SK-N-SH (cell line): ENCODE measurements at regions not wholly inside any gene's neighbourhood (a gene's known extent, or its start where the extent isn't known, plus 50 kb on each side); places are given as distances from the start of the nearest gene placed in this dataset.
A peak's percentile ranks its signal among the peaks of the same experiment; 100 is the strongest.

ENCODE experiments used
- CTCF ChIA-PET: fragments of 300-600, 350-600 bp; formaldehyde crosslinking; extraction: SDS; loops from one replicate; lab custom pipeline; 2021; lab: Yijun Ruan, JAX
- POLR2A ChIA-PET: fragments of 350-600 bp; sonication (Branson Sonifier 250); formaldehyde crosslinking; extraction: SDS; loops from one replicate; lab custom pipeline; 2020; ENCODE audit warnings: antibody characterized with exemption, inconsistent platforms; lab: Yijun Ruan, JAX
- DNase-seq: peaks from one replicate; pipeline ENCODE4 v3.0.0; 2012
- H2AFZ ChIP-seq: fragments of 200-600 bp; sonication (generic); 2 replicates; pipeline ENCODE4 v1.8.1; 2016; ENCODE audit warnings: antibody characterized with exemption, mild to moderate bottlenecking, low read depth
- H3F3A ChIP-seq: fragments of 200-600 bp; sonication (generic); replicated peaks from 2 replicates; pipeline ENCODE3; 2016; ENCODE audit warnings: antibody characterized with exemption, mild to moderate bottlenecking; ENCODE audit not compliant: insufficient read depth
- H3K27ac ChIP-seq, 2 experiments: fragments of 200-500 bp in 1 of 2; fragments of 200-600 bp in 1 of 2; sonication (Bioruptor generic) in 1 of 2; sonication (generic), shearing (Covaris generic) in 1 of 2; 2 replicates each; pipeline versions ENCODE4 v1.5.1 to v1.6.1; 2014 to 2016; ENCODE audit warnings: low read depth in 2 of 2, inconsistent platforms in 1 of 2, low read length in 1 of 2, mild to moderate bottlenecking in 1 of 2, mixed read lengths in 1 of 2
- H3K27me3 ChIP-seq: fragments of 200-600 bp; sonication (generic), shearing (Covaris generic); 2 replicates; pipeline ENCODE4 v1.6.1; 2016; ENCODE audit warnings: mixed run types; ENCODE audit not compliant: insufficient read depth
- H3K36me3 ChIP-seq, 2 experiments: fragments of 200-500 bp in 1 of 2; fragments of 200-600 bp in 1 of 2; sonication (Bioruptor generic) in 1 of 2; sonication (generic) in 1 of 2; replicated peaks in 1 of 2; 2 replicates each; pipeline versions ENCODE3 to v1.5.1; 2014 to 2016; ENCODE audit warnings: low read length in 1 of 2, mild to moderate bottlenecking in 1 of 2; ENCODE audit not compliant: insufficient read depth in 2 of 2, control insufficient read depth in 1 of 2
- H3K4me1 ChIP-seq, 2 experiments: fragments of 200-500 bp in 1 of 2; fragments of 200-600 bp in 1 of 2; sonication (Bioruptor generic) in 1 of 2; sonication (generic), shearing (Covaris generic) in 1 of 2; 2 replicates each; pipeline versions ENCODE4 v1.5.1 to v1.6.1; 2014 to 2016; ENCODE audit warnings: low read depth in 1 of 2, low read length in 1 of 2, mixed run types in 1 of 2; ENCODE audit not compliant: insufficient read depth in 2 of 2, control insufficient read depth in 1 of 2
- H3K4me2 ChIP-seq: fragments of 200-600 bp; sonication (generic), shearing (Covaris generic); 2 replicates; pipeline ENCODE4 v1.6.1; 2017; ENCODE audit warnings: mixed run types
- H3K4me3 ChIP-seq, 2 experiments: fragments of 200-500 bp in 1 of 2; fragments of 200-600 bp in 1 of 2; sonication (Bioruptor generic) in 1 of 2; sonication (generic), shearing (Covaris generic) in 1 of 2; 2 replicates each; pipeline versions ENCODE4 v1.5.1 to v1.8.1; 2014 to 2016; ENCODE audit warnings: low read depth in 2 of 2, inconsistent platforms in 1 of 2, low read length in 1 of 2, mild to moderate bottlenecking in 1 of 2, mixed read lengths in 1 of 2, moderate library complexity in 1 of 2
- H3K79me2 ChIP-seq: fragments of 200-600 bp; sonication (generic); 2 replicates; pipeline ENCODE4 v1.8.1; 2017; ENCODE audit warnings: mild to moderate bottlenecking; ENCODE audit not compliant: insufficient read depth
- H3K9ac ChIP-seq: fragments of 200-600 bp; sonication (generic); 2 replicates; pipeline ENCODE4 v1.6.1; 2017; ENCODE audit warnings: mixed run types
- H3K9me2 ChIP-seq: fragments of 200-600 bp; sonication (generic); 2 replicates; pipeline ENCODE4 v1.6.1; 2017; ENCODE audit warnings: mixed run types
- H3K9me3 ChIP-seq: fragments of 200-600 bp; sonication (generic); 2 replicates; pipeline ENCODE4 v1.6.1; 2017; ENCODE audit warnings: mixed run types, mild to moderate bottlenecking, moderate library complexity
- H4K20me1 ChIP-seq: fragments of 200-600 bp; sonication (generic); 2 replicates; pipeline ENCODE4 v1.6.1; 2017; ENCODE audit warnings: mild to moderate bottlenecking, mixed run types; ENCODE audit not compliant: insufficient read depth
- CHD2 ChIP-seq: fragments of 150-350 bp; IDR thresholded peaks from 2 replicates; pipeline ENCODE4 v1.6.1; 2018; ENCODE audit warnings: low read length; ENCODE audit not compliant: partially characterized antibody
- ELF1 ChIP-seq: IDR thresholded peaks from 2 replicates; pipeline ENCODE4 v1.4.0; 2012
- FOSL2 ChIP-seq: IDR thresholded peaks from 2 replicates; pipeline ENCODE4 v1.4.0; 2012; ENCODE audit warnings: low read depth, mild to moderate bottlenecking, moderate library complexity, borderline replicate concordance
- FOXJ3 ChIP-seq: sonication (generic); formaldehyde crosslinking; IDR thresholded peaks from 2 replicates; pipeline ENCODE4 v1.5.1; 2020; ENCODE audit warnings: mild to moderate bottlenecking, missing genetic modification reagents
- FOXM1 ChIP-seq: IDR thresholded peaks from 2 replicates; pipeline ENCODE4 v1.4.0; 2012; ENCODE audit warnings: low read depth, mild to moderate bottlenecking
- GABPA ChIP-seq: IDR thresholded peaks from 2 replicates; pipeline ENCODE4 v1.4.0; 2012; ENCODE audit warnings: low read depth, mild to moderate bottlenecking
- JUND ChIP-seq: IDR thresholded peaks from 2 replicates; pipeline ENCODE4 v1.4.0; 2012
- NFIC ChIP-seq: IDR thresholded peaks from 2 replicates; pipeline ENCODE4 v1.4.0; 2012; ENCODE audit warnings: borderline replicate concordance
- NRF1 ChIP-seq: IDR thresholded peaks from 2 replicates; pipeline ENCODE4 v1.6.1; 2012; ENCODE audit warnings: low read depth, mild to moderate bottlenecking, low read length
- POLR2AphosphoS5 ChIP-seq: IDR thresholded peaks from 2 replicates; pipeline ENCODE4 v1.6.1; 2012; ENCODE audit warnings: low read depth, low read length
- RAD21 ChIP-seq: IDR thresholded peaks from 2 replicates; pipeline ENCODE4 v1.6.1; 2012; ENCODE audit warnings: mild to moderate bottlenecking, low read length
- RFX5 ChIP-seq: IDR thresholded peaks from 2 replicates; pipeline ENCODE4 v1.6.1; 2012; ENCODE audit warnings: mild to moderate bottlenecking, improper control_type of control experiment, low read length
- SIN3A ChIP-seq: IDR thresholded peaks from 2 replicates; pipeline ENCODE4 v1.6.1; 2012; ENCODE audit warnings: low read depth, mild to moderate bottlenecking, low read length, moderate library complexity, borderline replicate concordance
- TAF1 ChIP-seq: IDR thresholded peaks from 2 replicates; pipeline ENCODE4 v1.6.1; 2012; ENCODE audit warnings: low read depth, mild to moderate bottlenecking, low read length, moderate library complexity, borderline replicate concordance
- TCF12 ChIP-seq: IDR thresholded peaks from 2 replicates; pipeline ENCODE4 v1.4.0; 2012
- TEAD4 ChIP-seq: IDR thresholded peaks from 2 replicates; pipeline ENCODE4 v1.4.0; 2012; ENCODE audit warnings: mild to moderate bottlenecking, borderline replicate concordance; ENCODE audit not compliant: insufficient read depth
- YY1 ChIP-seq: IDR thresholded peaks from 2 replicates; pipeline ENCODE4 v1.4.0; 2012; ENCODE audit warnings: low read depth, mild to moderate bottlenecking
- WGBS: methylation state at CpG from one replicate; pipeline ENCODE4 v1.1.6; 2017; ENCODE audit warnings: low lambda C conversion rate; 5-methylcytosine and 5-hydroxymethylcytosine counted together
- TF ChIP-seq, protein P1 (sequence below): IDR thresholded peaks from 2 replicates; pipeline ENCODE4 v1.4.0; 2012; ENCODE audit warnings: low read depth, borderline replicate concordance
- TF ChIP-seq, protein P2 (sequence below): fragments of 150-350 bp; IDR thresholded peaks from 2 replicates; pipeline ENCODE4 v1.6.1; 2016; ENCODE audit warnings: mild to moderate bottlenecking, low read depth, low read length
- TF ChIP-seq, protein P3 (sequence below): fragments of 150-350 bp; IDR thresholded peaks from 2 replicates; pipeline ENCODE4 v1.6.1; 2017; ENCODE audit warnings: antibody characterized with exemption, low read length, low read depth, borderline replicate concordance

DNA sequence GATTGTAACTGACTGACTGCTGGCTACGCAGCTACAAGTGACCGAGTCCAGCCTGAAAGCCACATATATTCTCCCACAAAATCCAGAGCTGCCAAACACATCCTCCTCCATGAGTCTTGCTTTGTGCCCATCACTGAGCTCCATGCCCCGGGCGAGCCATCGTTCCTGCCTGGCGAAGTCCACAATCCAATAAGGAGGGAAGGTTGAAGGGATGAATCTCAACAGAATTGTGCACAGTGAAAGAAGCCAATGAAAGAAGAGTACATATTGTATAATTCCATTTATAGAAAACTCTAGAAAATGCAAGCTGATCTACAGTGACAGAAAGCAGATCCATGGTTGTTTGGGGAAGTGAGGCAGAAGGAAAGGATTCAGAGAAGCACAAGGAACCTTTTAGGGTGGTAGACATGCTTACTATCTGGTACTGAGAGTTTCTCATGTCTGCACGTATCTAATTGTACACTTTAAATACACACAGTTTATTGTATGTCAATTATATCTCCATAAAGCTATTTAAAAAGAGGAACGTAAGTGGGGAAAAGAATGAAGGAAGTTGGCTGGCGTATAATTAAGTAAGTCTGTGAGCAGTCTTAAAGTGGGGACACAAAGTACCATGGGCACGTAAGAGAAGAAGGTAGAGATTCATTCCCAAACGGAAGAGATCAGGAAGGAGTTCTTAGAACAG lies 115.9 kb upstream of the JUN start (continued):
- no peak for TF ChIP-seq TAF1
- TF ChIP-seq, all 33 proteins: peak for 0

DNA sequence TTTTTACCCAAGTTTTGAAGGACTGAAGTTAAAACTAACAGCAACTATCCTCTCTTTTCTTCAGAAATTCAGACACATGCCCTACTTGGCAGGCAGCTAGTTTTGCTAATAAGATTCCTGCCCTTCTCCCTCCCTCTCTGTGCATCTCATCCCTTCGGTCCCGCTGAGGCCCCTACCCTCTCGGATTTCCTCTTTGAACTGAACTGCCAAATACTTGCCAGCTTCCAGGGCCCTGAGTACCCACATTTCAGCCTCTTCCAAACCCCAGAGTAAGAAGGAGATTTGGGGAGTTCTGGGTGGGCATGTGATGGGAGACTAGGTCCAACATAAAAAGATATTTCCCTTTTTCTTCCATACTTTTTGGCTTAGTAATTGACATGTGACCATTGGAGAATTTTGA lies 116.5 kb upstream of the JUN start:
- ChIA-PET POLR2A (no interaction called here), CTCF (interaction anchor here (0.7 to 1.3 kb wide), 2 partner anchors 35 to 118 kb away, joined by 3 read pairs; no protein-coding TSS in a partner anchor)
- Histone ChIP-seq H3K79me2 (no peaks in the 10 kb centered on the region), H3F3A (peaks cover 34% of the 10 kb centered on the region), H3K4me2 (peak overlapping the region; percentile 15; the same call in 1 of the 2 replicates), H3K4me1 (peaks cover 17 to 33% of the 10 kb centered on the region in 2 experiments; a peak in 3 of 4 replicates), H2AFZ (peak overlapping the region; percentile 26; the same call in 1 of the 2 replicates), H3K27ac (peak overlapping the region in 1 of 2 experiments; percentile 93; a peak in 2 of 4 replicates), H4K20me1 (no peaks in the 10 kb centered on the region), H3K9me3 (no peaks in the 10 kb centered on the region), H3K36me3 (no peaks in the 10 kb centered on the region), H3K9me2 (no peaks in the 10 kb centered on the region), H3K4me3 (no peak overlapping the region), H3K27me3 (no peaks in the 10 kb centered on the region), H3K9ac (no peak overlapping the region)
- TF ChIP-seq NFIC (peak; percentile 19; the same call in 1 of the 2 replicates), SIN3A (no peak)
- WGBS: 70% methylated on average over 3 of the region's 3 CpGs
- DNase-seq: no peak

DNA sequence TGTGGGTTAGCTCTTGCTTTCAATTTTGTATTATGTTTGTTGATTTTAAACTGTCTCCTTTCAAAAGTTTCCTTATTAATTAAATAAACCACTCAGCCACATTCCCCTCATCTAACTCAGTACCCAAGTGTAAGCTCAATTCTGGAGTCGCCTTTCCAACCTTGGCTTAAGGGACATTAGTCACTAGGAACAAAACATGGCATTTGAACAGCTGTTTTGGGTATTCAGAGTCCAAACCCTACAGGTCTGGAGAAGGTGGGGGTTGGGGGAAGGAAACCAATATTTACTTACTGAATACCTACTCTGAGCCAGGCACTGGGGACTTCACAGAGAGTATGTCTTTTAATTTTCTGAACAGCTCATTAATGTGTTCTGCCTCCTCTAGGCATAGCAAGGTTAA lies 117.2 kb upstream of the JUN start:
- no peaks in the 10 kb centered on the region for H3K27me3 ChIP-seq
- peak overlapping the region; percentile 15; the same call in 1 of the 2 replicates for H3K4me2 ChIP-seq
- DNase-seq: no peak
- ChIA-PET CTCF (interaction anchor here (0.7 to 1.3 kb wide), 2 partner anchors 35 to 119 kb away, joined by 3 read pairs; no protein-coding TSS in a partner anchor), POLR2A (no interaction called here)
- no peaks in the 10 kb centered on the region for H3K36me3 ChIP-seq
- peaks cover 33% of the 10 kb centered on the region for H3F3A ChIP-seq
- H3K79me2 ChIP-seq: no peaks in the 10 kb centered on the region
- peak overlapping the region in 1 of 2 experiments; percentile 93; a peak in 1 of 4 replicates for H3K27ac ChIP-seq
- H3K9me2 ChIP-seq: no peaks in the 10 kb centered on the region
- no peak overlapping the region for H2AFZ ChIP-seq
- no peaks in the 10 kb centered on the region for H4K20me1 ChIP-seq
- H3K4me3 ChIP-seq: no peak overlapping the region
- H3K9me3 ChIP-seq: no peaks in the 10 kb centered on the region
- WGBS: 82% methylated on average over 1 of the region's 1 CpG
- TF ChIP-seq NRF1: no peak
- no peak for TF ChIP-seq TEAD4
- TF ChIP-seq, protein P1, sequence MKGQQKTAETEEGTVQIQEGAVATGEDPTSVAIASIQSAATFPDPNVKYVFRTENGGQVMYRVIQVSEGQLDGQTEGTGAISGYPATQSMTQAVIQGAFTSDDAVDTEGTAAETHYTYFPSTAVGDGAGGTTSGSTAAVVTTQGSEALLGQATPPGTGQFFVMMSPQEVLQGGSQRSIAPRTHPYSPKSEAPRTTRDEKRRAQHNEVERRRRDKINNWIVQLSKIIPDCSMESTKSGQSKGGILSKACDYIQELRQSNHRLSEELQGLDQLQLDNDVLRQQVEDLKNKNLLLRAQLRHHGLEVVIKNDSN: no peak
- TF ChIP-seq FOXJ3 (CRISPR knock-in tag): no peak
- TF ChIP-seq, protein P2, sequence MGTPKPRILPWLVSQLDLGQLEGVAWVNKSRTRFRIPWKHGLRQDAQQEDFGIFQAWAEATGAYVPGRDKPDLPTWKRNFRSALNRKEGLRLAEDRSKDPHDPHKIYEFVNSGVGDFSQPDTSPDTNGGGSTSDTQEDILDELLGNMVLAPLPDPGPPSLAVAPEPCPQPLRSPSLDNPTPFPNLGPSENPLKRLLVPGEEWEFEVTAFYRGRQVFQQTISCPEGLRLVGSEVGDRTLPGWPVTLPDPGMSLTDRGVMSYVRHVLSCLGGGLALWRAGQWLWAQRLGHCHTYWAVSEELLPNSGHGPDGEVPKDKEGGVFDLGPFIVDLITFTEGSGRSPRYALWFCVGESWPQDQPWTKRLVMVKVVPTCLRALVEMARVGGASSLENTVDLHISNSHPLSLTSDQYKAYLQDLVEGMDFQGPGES: no peak
- no peak for TF ChIP-seq GABPA
- TF ChIP-seq ELF1: no peak
- TF ChIP-seq FOSL2: no peak
- TF ChIP-seq, protein P3, sequence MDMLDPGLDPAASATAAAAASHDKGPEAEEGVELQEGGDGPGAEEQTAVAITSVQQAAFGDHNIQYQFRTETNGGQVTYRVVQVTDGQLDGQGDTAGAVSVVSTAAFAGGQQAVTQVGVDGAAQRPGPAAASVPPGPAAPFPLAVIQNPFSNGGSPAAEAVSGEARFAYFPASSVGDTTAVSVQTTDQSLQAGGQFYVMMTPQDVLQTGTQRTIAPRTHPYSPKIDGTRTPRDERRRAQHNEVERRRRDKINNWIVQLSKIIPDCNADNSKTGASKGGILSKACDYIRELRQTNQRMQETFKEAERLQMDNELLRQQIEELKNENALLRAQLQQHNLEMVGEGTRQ: no peak
- TF ChIP-seq FOXM1: no peak
- no peak for TF ChIP-seq RAD21
- no peak for TF ChIP-seq YY1
- no peak for TF ChIP-seq NFIC
- no peak for TF ChIP-seq CHD2
- no peak; the same call in 1 of the 2 replicates for TF ChIP-seq TCF12
- no peak for TF ChIP-seq RFX5
- TF ChIP-seq JUND: no peak
- TF ChIP-seq POLR2AphosphoS5: no peak
- H3K4me1 ChIP-seq: peaks cover 18 to 29% of the 10 kb centered on the region in 2 experiments
- no peak overlapping the region for H3K9ac ChIP-seq
